K562 (cell line): ENCODE measurements at regions not wholly inside any gene's neighbourhood (a gene's known extent, or its start where the extent isn't known, plus 50 kb on each side); places are given as distances from the start of the nearest gene placed in this dataset.

Experiments used
- BCL6 ChIP-seq: fragments of 250-450 bp; sonication (Bioruptor Pico); IDR thresholded peaks from 2 replicates; pipeline ENCODE4 v1.4.0; 2020
- CREM ChIP-seq: IDR thresholded peaks from 2 replicates; pipeline ENCODE4 v1.6.1; 2014; ENCODE audit warnings: antibody characterized with exemption, low read depth
- REST ChIP-seq, 2 experiments: fragments of 450-650 bp; formaldehyde crosslinking in 1 of 2; IDR thresholded peaks; 2 replicates each; pipeline versions ENCODE4 v1.4.0 to v1.6.1; 2014 to 2020; ENCODE audit warnings: mild to moderate bottlenecking in 2 of 2, borderline replicate concordance in 1 of 2, low read depth in 1 of 2

- TF ChIP-seq BCL6 (CRISPR knock-in tag) (no peak), CREM (no peak), REST (IDR thresholded peaks at IDR 0.05; ENCODE audit: borderline replicate concordance) (no peak), REST (CRISPR knock-in tag; IDR thresholded peaks at IDR 0.05; ENCODE audit: low read depth) (no peak)
These were observed 386.4 kb upstream of the SEMA6A start for GRCh38 chr5:116961021-116961420.
